ENCODE measurements at regions not wholly inside any gene's neighbourhood (a gene's known extent, or its start where the extent isn't known, plus 50 kb on each side); places are given as distances from the start of the nearest gene placed in this dataset.

GRCh38 chr2:22694300-22694699, 690.7 kb upstream of the KLHL29 start:
- FAIRE-seq (no peak), DNase-seq (ENCODE audit: insufficient read length, low spot score) (no peak)
- no peak for TF ChIP-seq POU2F2 (IDR thresholded peaks at IDR 0.05; ENCODE audit: low read depth, low read length)
- TF ChIP-seq SPI1 (IDR thresholded peaks at IDR 0.05; ENCODE audit: low read depth, low read length), result no peak
- no peak for TF ChIP-seq POLR2A (IDR thresholded peaks at IDR 0.05; ENCODE audit: low read depth, low read length)
- TF ChIP-seq POLR2AphosphoS5 (IDR thresholded peaks at IDR 0.05; ENCODE audit: low read depth, low read length), result no peak
- TF ChIP-seq TAF1 (IDR thresholded peaks at IDR 0.05; ENCODE audit: low read depth, low read length), result no peak
- TF ChIP-seq PAX5 (IDR thresholded peaks at IDR 0.05; ENCODE audit: insufficient read depth, low read length, severe bottlenecking), result no peak

GRCh38 chr2:22694856-22695255, 690.1 kb upstream of the KLHL29 start:
- DNase-seq (ENCODE audit: insufficient read length, low spot score), result no peak
- TF ChIP-seq POLR2A (IDR thresholded peaks at IDR 0.05; ENCODE audit: low read depth, low read length) (no peak), TAF1 (IDR thresholded peaks at IDR 0.05; ENCODE audit: low read depth, low read length) (no peak), PAX5 (IDR thresholded peaks at IDR 0.05; ENCODE audit: insufficient read depth, low read length, severe bottlenecking) (no peak), POU2F2 (IDR thresholded peaks at IDR 0.05; ENCODE audit: low read depth, low read length) (no peak), POLR2AphosphoS5 (IDR thresholded peaks at IDR 0.05; ENCODE audit: low read depth, low read length) (no peak), SPI1 (IDR thresholded peaks at IDR 0.05; ENCODE audit: low read depth, low read length) (no peak)
- no peak for FAIRE-seq

- FAIRE-seq (no peak), DNase-seq (ENCODE audit: insufficient read length, low spot score) (no peak)
- no peak for TF ChIP-seq PAX5 (IDR thresholded peaks at IDR 0.05; ENCODE audit: insufficient read depth, low read length, severe bottlenecking)
These were observed 687.8 kb upstream of the KLHL29 start for GRCh38 chr2:22697054-22697788.

- TF ChIP-seq SPI1 (IDR thresholded peaks at IDR 0.05; ENCODE audit: low read depth, low read length) (no peak), PAX5 (IDR thresholded peaks at IDR 0.05; ENCODE audit: insufficient read depth, low read length, severe bottlenecking) (no peak), POLR2A (IDR thresholded peaks at IDR 0.05; ENCODE audit: low read depth, low read length) (no peak), TAF1 (IDR thresholded peaks at IDR 0.05; ENCODE audit: low read depth, low read length) (no peak), POLR2AphosphoS5 (IDR thresholded peaks at IDR 0.05; ENCODE audit: low read depth, low read length) (no peak), POU2F2 (IDR thresholded peaks at IDR 0.05; ENCODE audit: low read depth, low read length) (no peak)
- DNase-seq (ENCODE audit: insufficient read length, low spot score) (no peak), FAIRE-seq (no peak)
These were observed 683.3 kb upstream of the KLHL29 start for GRCh38 chr2:22701561-22702160.

GRCh38 chr2:22703286-22703920, 681.6 kb upstream of the KLHL29 start:
- TF ChIP-seq TAF1 (IDR thresholded peaks at IDR 0.05; ENCODE audit: low read depth, low read length) (no peak), SPI1 (IDR thresholded peaks at IDR 0.05; ENCODE audit: low read depth, low read length) (no peak), PAX5 (IDR thresholded peaks at IDR 0.05; ENCODE audit: insufficient read depth, low read length, severe bottlenecking) (no peak), POLR2AphosphoS5 (IDR thresholded peaks at IDR 0.05; ENCODE audit: low read depth, low read length) (no peak), POU2F2 (IDR thresholded peaks at IDR 0.05; ENCODE audit: low read depth, low read length) (no peak), POLR2A (IDR thresholded peaks at IDR 0.05; ENCODE audit: low read depth, low read length) (no peak)
- FAIRE-seq (no peak), DNase-seq (ENCODE audit: insufficient read length, low spot score) (no peak)

- no peak for TF ChIP-seq POLR2AphosphoS5 (IDR thresholded peaks at IDR 0.05; ENCODE audit: low read depth, low read length)
- no peak for TF ChIP-seq SPI1 (IDR thresholded peaks at IDR 0.05; ENCODE audit: low read depth, low read length)
- no peak for TF ChIP-seq PAX5 (IDR thresholded peaks at IDR 0.05; ENCODE audit: insufficient read depth, low read length, severe bottlenecking)
- TF ChIP-seq POU2F2 (IDR thresholded peaks at IDR 0.05; ENCODE audit: low read depth, low read length), result no peak
- TF ChIP-seq TAF1 (IDR thresholded peaks at IDR 0.05; ENCODE audit: low read depth, low read length), result no peak
- TF ChIP-seq POLR2A (IDR thresholded peaks at IDR 0.05; ENCODE audit: low read depth, low read length), result no peak
- DNase-seq (ENCODE audit: insufficient read length, low spot score) (no peak), FAIRE-seq (no peak)
These were observed 665.6 kb upstream of the KLHL29 start for GRCh38 chr2:22719396-22719795.

GRCh38 chr2:22729466-22729865, 655.5 kb upstream of the KLHL29 start:
- no peak for FAIRE-seq
- TF ChIP-seq POLR2AphosphoS5 (IDR thresholded peaks at IDR 0.05; ENCODE audit: low read depth, low read length), result no peak
- no peak for TF ChIP-seq PAX5 (IDR thresholded peaks at IDR 0.05; ENCODE audit: insufficient read depth, low read length, severe bottlenecking)
- no peak for TF ChIP-seq SPI1 (IDR thresholded peaks at IDR 0.05; ENCODE audit: low read depth, low read length)
- TF ChIP-seq POLR2A (IDR thresholded peaks at IDR 0.05; ENCODE audit: low read depth, low read length), result no peak
- no peak for TF ChIP-seq TAF1 (IDR thresholded peaks at IDR 0.05; ENCODE audit: low read depth, low read length)
- no peak for DNase-seq (ENCODE audit: insufficient read length, low spot score)

- TF ChIP-seq POU2F2 (IDR thresholded peaks at IDR 0.05; ENCODE audit: low read depth, low read length) (no peak), PAX5 (IDR thresholded peaks at IDR 0.05; ENCODE audit: insufficient read depth, low read length, severe bottlenecking) (no peak)
- FAIRE-seq, result no peak
- DNase-seq (ENCODE audit: insufficient read length, low spot score), result no peak
These were observed 650.5 kb upstream of the KLHL29 start for GRCh38 chr2:22734373-22735045.

GRCh38 chr2:22737144-22737543, 647.8 kb upstream of the KLHL29 start:
- no peak for TF ChIP-seq POU2F2 (IDR thresholded peaks at IDR 0.05; ENCODE audit: low read depth, low read length)
- no peak for TF ChIP-seq POLR2AphosphoS5 (IDR thresholded peaks at IDR 0.05; ENCODE audit: low read depth, low read length)
- TF ChIP-seq POLR2A (IDR thresholded peaks at IDR 0.05; ENCODE audit: low read depth, low read length), result no peak
- no peak for TF ChIP-seq TAF1 (IDR thresholded peaks at IDR 0.05; ENCODE audit: low read depth, low read length)
- no peak for TF ChIP-seq SPI1 (IDR thresholded peaks at IDR 0.05; ENCODE audit: low read depth, low read length)
- TF ChIP-seq PAX5 (IDR thresholded peaks at IDR 0.05; ENCODE audit: insufficient read depth, low read length, severe bottlenecking), result no peak
- DNase-seq (ENCODE audit: insufficient read length, low spot score), result no peak
- FAIRE-seq, result no peak
